ENCODE measurements at regions not wholly inside any gene's neighbourhood (a gene's known extent, or its start where the extent isn't known, plus 50 kb on each side); places are given as distances from the start of the nearest gene placed in this dataset.

DNA sequence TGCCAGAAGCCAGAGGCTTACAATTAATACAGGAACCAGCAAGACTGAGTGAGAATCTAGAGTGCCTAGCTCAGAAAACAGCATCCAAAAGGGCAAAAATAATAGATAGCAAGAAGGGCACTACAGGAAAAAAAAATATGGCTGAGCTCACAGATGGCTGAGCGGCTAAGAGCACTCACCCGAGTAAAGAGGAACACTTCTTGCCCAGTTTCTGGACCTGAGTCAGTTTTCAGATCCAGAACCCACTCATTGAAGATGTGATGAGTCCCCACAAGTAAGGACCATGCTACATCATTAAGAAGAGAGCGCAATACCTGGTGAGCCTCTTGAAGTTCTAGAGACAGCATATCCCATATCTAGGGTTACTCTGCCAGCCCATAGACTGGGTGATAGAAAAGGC, 65.5 kb upstream of the MAP3K1 start:
- Histone ChIP-seq H3K4me1 (no peaks in the 10 kb centered on the region), H3K36me3 (no peaks in the 10 kb centered on the region), H3K27me3 (no peaks in the 10 kb centered on the region), H3K9me3 (no peaks in the 10 kb centered on the region), H3K27ac (no peak overlapping the region), H3K4me3 (no peak overlapping the region)
- TF ChIP-seq POLR2A (IDR thresholded peaks at IDR 0.05) (no peak), POLR2AphosphoS5 (IDR thresholded peaks at IDR 0.05) (no peak), EP300 (IDR thresholded peaks at IDR 0.05) (no peak)
- TF ChIP-seq, protein P1, sequence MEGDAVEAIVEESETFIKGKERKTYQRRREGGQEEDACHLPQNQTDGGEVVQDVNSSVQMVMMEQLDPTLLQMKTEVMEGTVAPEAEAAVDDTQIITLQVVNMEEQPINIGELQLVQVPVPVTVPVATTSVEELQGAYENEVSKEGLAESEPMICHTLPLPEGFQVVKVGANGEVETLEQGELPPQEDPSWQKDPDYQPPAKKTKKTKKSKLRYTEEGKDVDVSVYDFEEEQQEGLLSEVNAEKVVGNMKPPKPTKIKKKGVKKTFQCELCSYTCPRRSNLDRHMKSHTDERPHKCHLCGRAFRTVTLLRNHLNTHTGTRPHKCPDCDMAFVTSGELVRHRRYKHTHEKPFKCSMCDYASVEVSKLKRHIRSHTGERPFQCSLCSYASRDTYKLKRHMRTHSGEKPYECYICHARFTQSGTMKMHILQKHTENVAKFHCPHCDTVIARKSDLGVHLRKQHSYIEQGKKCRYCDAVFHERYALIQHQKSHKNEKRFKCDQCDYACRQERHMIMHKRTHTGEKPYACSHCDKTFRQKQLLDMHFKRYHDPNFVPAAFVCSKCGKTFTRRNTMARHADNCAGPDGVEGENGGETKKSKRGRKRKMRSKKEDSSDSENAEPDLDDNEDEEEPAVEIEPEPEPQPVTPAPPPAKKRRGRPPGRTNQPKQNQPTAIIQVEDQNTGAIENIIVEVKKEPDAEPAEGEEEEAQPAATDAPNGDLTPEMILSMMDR (IDR thresholded peaks at IDR 0.05) = no peak
- DNase-seq (no peak), ATAC-seq (ENCODE audit: low FRiP score in 2 of 2) (no peak)
- WGBS, 2 donors = 80 to 93% methylated on average over 3 of the region's 3 CpGs

DNA sequence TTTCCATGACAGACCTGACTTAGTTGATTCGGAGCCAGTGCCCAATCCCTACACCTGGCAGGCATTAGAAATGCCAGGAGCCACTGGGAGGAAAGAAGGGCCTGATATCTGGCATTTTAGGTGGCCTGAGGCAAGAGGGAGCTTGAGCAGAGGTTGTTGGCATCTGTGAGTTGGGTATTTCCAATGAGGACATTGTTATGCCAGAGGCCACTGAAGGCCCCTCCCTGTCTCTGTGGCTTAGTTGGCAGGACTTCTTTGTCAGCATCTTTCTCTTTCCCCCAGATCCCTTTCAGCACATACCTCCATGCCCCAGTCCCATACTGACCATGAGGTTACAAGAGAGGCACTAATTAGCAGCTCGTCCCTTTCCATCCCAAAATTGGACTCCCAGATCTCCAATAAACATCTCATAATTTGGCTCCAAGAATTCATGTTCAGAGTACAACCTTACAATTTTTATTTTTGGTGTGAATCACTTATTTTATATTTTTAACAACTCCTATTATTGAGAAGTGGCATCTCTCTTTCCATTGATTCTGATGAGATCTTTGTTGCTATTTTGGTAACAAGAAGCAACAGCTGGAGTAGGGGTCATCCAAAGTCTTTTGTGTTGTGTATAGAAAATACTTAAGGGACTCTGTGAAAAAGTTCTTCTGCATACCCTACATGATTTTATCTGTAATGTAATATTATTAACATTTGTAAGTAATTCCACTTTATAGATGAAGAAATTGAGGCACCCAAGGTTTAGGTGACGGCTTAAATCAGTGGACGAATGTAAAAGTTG, 68.6 kb upstream of the MAP3K1 start:
- Histone ChIP-seq H3K27me3 (no peaks in the 10 kb centered on the region), H3K4me1 (no peaks in the 10 kb centered on the region), H3K27ac (no peak overlapping the region), H3K36me3 (no peaks in the 10 kb centered on the region), H3K9me3 (no peaks in the 10 kb centered on the region), H3K4me3 (no peak overlapping the region)
- ATAC-seq (ENCODE audit: low FRiP score in 2 of 2) = no peak
- DNase-seq = no peak
- 93 to 96% methylated on average over 4 of the region's 4 CpGs for WGBS, 2 donors
- TF ChIP-seq EP300 (IDR thresholded peaks at IDR 0.05) (no peak), POLR2A (IDR thresholded peaks at IDR 0.05) (no peak), POLR2AphosphoS5 (IDR thresholded peaks at IDR 0.05) (no peak)
- TF ChIP-seq, protein P1 (IDR thresholded peaks at IDR 0.05) = no peak

DNA sequence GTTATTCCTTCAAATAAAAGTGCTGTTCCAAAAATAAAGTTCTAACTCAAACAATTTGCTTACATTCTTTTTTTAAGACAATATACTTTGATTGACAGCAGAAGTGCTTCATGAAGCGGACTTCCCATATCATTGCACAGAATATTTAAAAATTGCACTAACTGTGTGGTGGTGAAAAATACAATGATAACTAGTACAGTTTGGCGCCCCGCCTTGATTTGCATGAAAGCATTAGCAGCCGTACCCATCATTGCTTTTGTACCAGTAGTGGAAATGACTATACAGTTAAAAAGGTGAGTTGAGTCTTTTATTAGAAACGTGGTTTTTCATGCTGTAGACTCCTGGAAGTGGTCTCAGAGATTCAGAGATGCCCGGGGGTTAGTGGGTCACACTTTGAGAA, 69.5 kb upstream of the MAP3K1 start:
- TF ChIP-seq EP300 (IDR thresholded peaks at IDR 0.05) (no peak), POLR2A (IDR thresholded peaks at IDR 0.05) (no peak)
- TF ChIP-seq, protein P1 (IDR thresholded peaks at IDR 0.05) = no peak

DNA sequence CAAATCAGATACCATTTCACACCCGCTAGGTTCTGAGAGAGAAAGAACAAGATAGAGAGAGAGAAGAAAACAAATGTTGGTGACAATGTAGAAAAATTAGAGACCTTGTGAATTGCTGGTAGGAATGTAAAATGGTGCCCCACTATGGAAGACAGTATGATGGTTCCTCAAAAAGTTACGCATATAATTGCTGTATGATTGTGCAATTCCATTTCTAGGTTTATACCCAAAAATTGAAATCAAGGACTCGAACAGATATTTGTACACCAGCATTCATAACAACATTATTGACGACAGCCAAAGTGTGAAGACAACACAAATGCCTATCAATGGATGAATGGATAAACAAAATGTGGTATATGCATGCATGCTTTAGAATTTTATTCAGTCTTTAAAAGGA, 74.5 kb upstream of the MAP3K1 start:
- no peaks in the 10 kb centered on the region for H3K9me3 ChIP-seq
- no peaks in the 10 kb centered on the region for H3K36me3 ChIP-seq
- DNase-seq (no peak), ATAC-seq (ENCODE audit: low FRiP score in 2 of 2) (no peak)
- WGBS, 2 donors = 93% methylated on average over 4 of the region's 4 CpGs
- peaks cover 12 to 18% (median 16%) of the 10 kb centered on the region in 4 donors for H3K4me1 ChIP-seq
- no peaks in the 10 kb centered on the region for H3K27me3 ChIP-seq
- H3K27ac ChIP-seq = no peak overlapping the region
- no peak for TF ChIP-seq EP300 (IDR thresholded peaks at IDR 0.05)
- TF ChIP-seq POLR2AphosphoS5 (IDR thresholded peaks at IDR 0.05) = no peak
- TF ChIP-seq, protein P1 (IDR thresholded peaks at IDR 0.05) = no peak
- TF ChIP-seq POLR2A (IDR thresholded peaks at IDR 0.05) = no peak
- H3K4me3 ChIP-seq = no peak overlapping the region

More for the DNA sequence above, 69.5 kb upstream of the MAP3K1 start:
- no peak for ATAC-seq (ENCODE audit: low FRiP score in 2 of 2)
- H3K9me3 ChIP-seq = no peaks in the 10 kb centered on the region
- no peaks in the 10 kb centered on the region for H3K27me3 ChIP-seq
- no peak for DNase-seq
- H3K4me1 ChIP-seq = no peaks in the 10 kb centered on the region
- 88 to 95% methylated on average over 6 of the region's 6 CpGs for whole genome bisulfite sequencing, 2 donors
- H3K27ac ChIP-seq = no peak overlapping the region
- H3K36me3 ChIP-seq = no peaks in the 10 kb centered on the region
- no peak overlapping the region for H3K4me3 ChIP-seq

DNA sequence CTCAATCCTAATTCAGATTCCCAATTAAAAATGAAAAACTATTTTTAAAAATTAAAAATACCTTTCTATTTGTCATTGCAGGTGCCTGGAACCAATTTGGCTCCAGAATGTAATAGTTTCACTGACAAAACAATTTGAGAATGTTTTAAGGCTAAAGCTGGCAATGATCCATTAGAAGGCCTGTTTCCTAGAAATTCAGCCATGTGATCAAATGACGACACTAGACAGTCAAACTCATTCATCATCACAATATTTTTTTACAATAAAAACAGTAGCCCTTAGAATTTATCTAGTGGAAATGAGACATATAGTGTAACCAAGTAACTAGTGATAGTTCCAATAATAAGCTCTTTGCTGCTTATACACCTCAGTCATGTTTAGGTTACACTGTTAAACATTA, 75.4 kb upstream of the MAP3K1 start:
- Histone ChIP-seq H3K9me3 (no peaks in the 10 kb centered on the region), H3K4me1 (peaks cover 15 to 18% (median 16%) of the 10 kb centered on the region in 4 donors), H3K4me3 (no peak overlapping the region), H3K27me3 (no peaks in the 10 kb centered on the region), H3K36me3 (no peaks in the 10 kb centered on the region), H3K27ac (no peak overlapping the region)
- TF ChIP-seq, protein P1 (IDR thresholded peaks at IDR 0.05) = no peak
- no peak for TF ChIP-seq POLR2A (IDR thresholded peaks at IDR 0.05)
- TF ChIP-seq EP300 (IDR thresholded peaks at IDR 0.05) = no peak
- DNase-seq (no peak), ATAC-seq (ENCODE audit: low FRiP score in 2 of 2) (no peak)
- WGBS, 2 donors = 43 to 48% methylated on average over 1 of the region's 1 CpG

All from upper lobe of left lung (tissue), 6 donors.